ENCODE measurements at regions not wholly inside any gene's neighbourhood (a gene's known extent, or its start where the extent isn't known, plus 50 kb on each side); places are given as distances from the start of the nearest gene placed in this dataset.

DNA sequence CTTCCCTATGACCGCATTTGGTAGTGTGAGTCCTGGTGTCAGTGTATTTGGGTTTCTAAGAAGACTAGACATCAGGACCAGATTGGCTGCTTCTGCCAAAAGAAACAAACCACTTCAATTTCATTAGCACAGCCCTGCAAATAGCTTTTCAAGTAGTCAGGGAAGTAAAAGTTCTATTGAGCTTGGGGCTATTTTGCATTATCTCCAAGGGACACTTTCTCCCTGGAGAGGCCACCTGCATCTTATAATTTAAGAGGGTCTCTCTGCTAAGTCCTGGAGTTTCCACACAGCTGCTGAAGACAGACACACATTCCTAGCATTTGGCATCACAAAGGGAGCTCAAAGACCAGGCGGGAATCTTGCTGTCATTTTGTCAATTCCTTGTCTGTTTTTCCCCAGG, 141.2 kb downstream of the BMP2 start:
- no peak for DNase-seq
- TF ChIP-seq, protein P1, sequence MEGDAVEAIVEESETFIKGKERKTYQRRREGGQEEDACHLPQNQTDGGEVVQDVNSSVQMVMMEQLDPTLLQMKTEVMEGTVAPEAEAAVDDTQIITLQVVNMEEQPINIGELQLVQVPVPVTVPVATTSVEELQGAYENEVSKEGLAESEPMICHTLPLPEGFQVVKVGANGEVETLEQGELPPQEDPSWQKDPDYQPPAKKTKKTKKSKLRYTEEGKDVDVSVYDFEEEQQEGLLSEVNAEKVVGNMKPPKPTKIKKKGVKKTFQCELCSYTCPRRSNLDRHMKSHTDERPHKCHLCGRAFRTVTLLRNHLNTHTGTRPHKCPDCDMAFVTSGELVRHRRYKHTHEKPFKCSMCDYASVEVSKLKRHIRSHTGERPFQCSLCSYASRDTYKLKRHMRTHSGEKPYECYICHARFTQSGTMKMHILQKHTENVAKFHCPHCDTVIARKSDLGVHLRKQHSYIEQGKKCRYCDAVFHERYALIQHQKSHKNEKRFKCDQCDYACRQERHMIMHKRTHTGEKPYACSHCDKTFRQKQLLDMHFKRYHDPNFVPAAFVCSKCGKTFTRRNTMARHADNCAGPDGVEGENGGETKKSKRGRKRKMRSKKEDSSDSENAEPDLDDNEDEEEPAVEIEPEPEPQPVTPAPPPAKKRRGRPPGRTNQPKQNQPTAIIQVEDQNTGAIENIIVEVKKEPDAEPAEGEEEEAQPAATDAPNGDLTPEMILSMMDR (IDR thresholded peaks at IDR 0.05; ENCODE audit: partially characterized antibody, unreplicated experiment): no peak
- Mint-ChIP-seq H3K4me3 (ENCODE audit: unreplicated experiment) (no peak overlapping the region), H3K9me3 (ENCODE audit: unreplicated experiment) (no peaks in the 10 kb centered on the region), H3K36me3 (ENCODE audit: unreplicated experiment) (no peaks in the 10 kb centered on the region), H3K27ac (ENCODE audit: unreplicated experiment) (peak overlapping the region; percentile 48), H3K4me1 (ENCODE audit: low read depth, unreplicated experiment) (peaks cover 21% of the 10 kb centered on the region), H3K27me3 (ENCODE audit: unreplicated experiment) (no peaks in the 10 kb centered on the region)

DNA sequence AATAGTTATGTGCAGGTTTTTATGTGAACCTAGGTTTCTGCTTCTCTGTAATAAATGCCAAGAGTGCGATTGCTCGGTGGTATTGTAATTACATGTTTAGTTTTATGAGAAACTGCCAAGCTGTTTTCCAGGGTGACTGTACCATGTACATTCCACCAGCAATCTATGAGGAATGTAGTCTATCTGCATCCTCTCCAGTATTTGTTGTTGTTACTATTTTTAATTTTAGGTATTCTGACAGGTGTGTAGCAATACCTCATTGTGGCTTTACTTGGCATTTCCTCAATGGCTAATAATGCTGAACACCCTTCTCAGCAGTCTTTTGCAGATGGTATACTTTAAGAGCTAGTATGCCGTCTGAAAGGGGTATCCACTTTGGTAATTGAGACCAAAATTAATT, 142.1 kb downstream of the BMP2 start:
- H3K27ac Mint-ChIP-seq (ENCODE audit: unreplicated experiment): no peak overlapping the region
- H3K27me3 Mint-ChIP-seq (ENCODE audit: unreplicated experiment): no peaks in the 10 kb centered on the region
- no peaks in the 10 kb centered on the region for H3K36me3 Mint-ChIP-seq (ENCODE audit: unreplicated experiment)
- DNase-seq: no peak
- H3K4me3 Mint-ChIP-seq (ENCODE audit: unreplicated experiment): no peak overlapping the region
- TF ChIP-seq, protein P1 (IDR thresholded peaks at IDR 0.05; ENCODE audit: partially characterized antibody, unreplicated experiment): no peak
- peaks cover 2% of the 10 kb centered on the region for H3K9me3 Mint-ChIP-seq (ENCODE audit: unreplicated experiment)
- H3K4me1 Mint-ChIP-seq (ENCODE audit: low read depth, unreplicated experiment): peaks cover 23% of the 10 kb centered on the region

DNA sequence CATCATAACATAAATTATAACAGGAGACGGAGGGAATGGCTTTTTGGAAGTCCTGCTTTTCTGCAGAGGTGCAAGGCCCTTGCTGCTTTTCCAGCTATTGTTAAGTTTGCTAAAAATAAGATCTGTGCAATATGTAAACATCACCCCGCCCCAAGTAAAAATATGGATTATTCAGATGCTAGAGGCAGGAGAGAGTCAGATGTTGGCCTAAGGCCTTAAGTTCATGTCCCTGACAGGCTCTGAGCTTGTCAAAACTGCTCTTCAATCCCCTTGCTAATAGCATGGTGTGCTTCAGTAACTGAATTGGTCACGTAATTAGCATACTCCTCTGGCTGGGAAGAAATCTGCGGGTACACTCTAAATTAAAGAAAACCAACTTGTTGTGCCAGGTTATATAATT, 147.5 kb downstream of the BMP2 start:
- Mint-ChIP-seq H3K36me3 (ENCODE audit: unreplicated experiment) (no peaks in the 10 kb centered on the region), H3K9me3 (ENCODE audit: unreplicated experiment) (peaks cover 6% of the 10 kb centered on the region), H3K27ac (ENCODE audit: unreplicated experiment) (peak overlapping the region; percentile 78), H3K4me1 (ENCODE audit: low read depth, unreplicated experiment) (peaks cover 30% of the 10 kb centered on the region), H3K27me3 (ENCODE audit: unreplicated experiment) (no peaks in the 10 kb centered on the region), H3K4me3 (ENCODE audit: unreplicated experiment) (no peak overlapping the region)
- DNase-seq: no peak
- TF ChIP-seq, protein P1 (IDR thresholded peaks at IDR 0.05; ENCODE audit: partially characterized antibody, unreplicated experiment): no peak

DNA sequence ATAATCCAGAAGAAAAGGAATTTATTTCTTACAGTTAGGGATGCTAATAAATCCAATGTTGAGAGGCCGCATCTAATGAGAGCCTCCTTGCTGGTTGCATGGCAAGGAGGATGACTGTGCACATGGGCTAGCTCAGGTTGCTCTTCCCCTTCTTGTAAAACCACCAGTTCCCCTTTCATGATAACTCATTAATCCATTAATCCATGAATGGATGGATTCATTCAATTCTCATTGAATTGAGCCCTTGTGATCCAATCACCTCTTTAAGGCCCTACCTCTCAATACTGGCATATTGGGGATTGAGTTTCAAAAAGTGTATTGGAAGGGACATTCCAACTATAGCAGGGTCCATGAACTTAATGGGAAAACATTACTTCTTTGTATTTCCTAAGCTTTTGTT, 149.5 kb downstream of the BMP2 start:
- H3K9me3 Mint-ChIP-seq (ENCODE audit: unreplicated experiment): peaks cover 6% of the 10 kb centered on the region
- TF ChIP-seq, protein P1 (IDR thresholded peaks at IDR 0.05; ENCODE audit: partially characterized antibody, unreplicated experiment): no peak
- H3K4me3 Mint-ChIP-seq (ENCODE audit: unreplicated experiment): no peak overlapping the region
- H3K27ac Mint-ChIP-seq (ENCODE audit: unreplicated experiment): no peak overlapping the region
- no peaks in the 10 kb centered on the region for H3K36me3 Mint-ChIP-seq (ENCODE audit: unreplicated experiment)
- no peak for DNase-seq
- peaks cover 35% of the 10 kb centered on the region for H3K4me1 Mint-ChIP-seq (ENCODE audit: low read depth, unreplicated experiment)
- H3K27me3 Mint-ChIP-seq (ENCODE audit: unreplicated experiment): no peaks in the 10 kb centered on the region

DNA sequence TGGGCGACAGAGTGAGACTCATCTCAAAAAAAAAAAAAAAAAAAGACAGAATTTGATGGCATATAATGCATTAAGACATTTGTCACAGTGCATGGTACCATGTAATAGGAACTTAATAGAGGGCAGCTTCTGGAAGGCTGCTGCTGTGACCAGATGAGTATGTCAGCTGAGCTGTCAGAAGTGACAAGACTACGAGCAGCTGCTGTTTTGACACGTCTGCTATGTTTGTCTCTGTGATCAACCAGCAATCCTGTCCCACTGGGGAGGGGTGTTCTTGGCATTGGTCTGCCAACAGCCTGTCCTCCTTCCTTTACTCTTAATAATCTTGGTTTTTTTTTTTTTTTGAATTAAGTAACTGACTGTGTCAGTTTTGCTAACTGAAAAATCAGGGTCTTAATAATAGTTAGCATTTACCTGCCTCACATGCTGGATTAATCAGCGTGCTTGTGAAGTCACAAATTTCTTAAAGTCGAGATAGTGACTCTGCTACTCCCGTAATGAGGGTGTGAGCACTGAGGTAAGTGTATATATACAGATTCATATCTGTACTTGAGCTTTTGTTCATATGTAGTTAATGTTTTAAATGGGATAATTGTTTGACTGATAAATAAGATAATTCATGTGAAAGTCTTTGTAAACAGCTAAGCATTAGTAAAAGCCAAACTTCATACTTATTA, 152.4 kb downstream of the BMP2 start:
- peak; percentile 23 for DNase-seq
- Mint-ChIP-seq H3K4me3 (ENCODE audit: unreplicated experiment) (no peak overlapping the region), H3K36me3 (ENCODE audit: unreplicated experiment) (no peaks in the 10 kb centered on the region), H3K9me3 (ENCODE audit: unreplicated experiment) (peaks cover 4% of the 10 kb centered on the region), H3K27ac (ENCODE audit: unreplicated experiment) (peak overlapping the region; percentile 6), H3K27me3 (ENCODE audit: unreplicated experiment) (no peaks in the 10 kb centered on the region), H3K4me1 (ENCODE audit: low read depth, unreplicated experiment) (peaks cover 33% of the 10 kb centered on the region)
- TF ChIP-seq, protein P1 (IDR thresholded peaks at IDR 0.05; ENCODE audit: partially characterized antibody, unreplicated experiment): no peak
